GDM1 (cell line): ENCODE measurements at regions not wholly inside any gene's neighbourhood (a gene's known extent, or its start where the extent isn't known, plus 50 kb on each side); places are given as distances from the start of the nearest gene placed in this dataset.
"Not testable (repeated sequence)": the region's sequence is repeated elsewhere in the genome, so short reads cannot be mapped to it uniquely, and the experiment has no call there.

Experiments
- DNase-seq: peaks from one replicate; lab custom pipeline; 2025; lab: John Stamatoyannopoulos, UW

GRCh38 chr5:152051499-152052454 is 127.1 kb upstream of the GLRA1 start:
- no peak for DNase-seq

GRCh38 chr5:152046361-152046760 is 121.7 kb upstream of the GLRA1 start:
- DNase-seq, result no peak

DNA sequence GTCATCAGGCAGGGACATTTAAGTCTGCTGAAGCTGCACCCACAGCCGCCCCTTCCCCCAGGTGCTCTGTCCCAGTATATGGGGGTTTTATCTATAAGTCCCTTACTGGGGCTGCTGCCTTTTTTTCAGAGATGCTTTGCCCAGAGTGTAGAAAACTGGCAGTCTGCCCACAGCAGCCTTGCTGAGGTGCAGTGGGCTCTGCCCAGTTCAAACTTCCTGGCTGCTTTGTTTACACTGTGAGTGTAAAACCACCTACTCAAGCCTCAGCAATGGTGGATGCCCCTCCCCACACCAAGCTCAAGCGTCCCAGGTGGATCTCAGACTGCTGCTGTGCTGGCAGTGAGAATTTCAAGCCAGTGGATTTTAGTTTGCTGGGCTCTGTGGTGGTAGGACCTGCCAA is 114.2 kb upstream of the GLRA1 start:
- not testable (repeated sequence) for DNase-seq

DNA sequence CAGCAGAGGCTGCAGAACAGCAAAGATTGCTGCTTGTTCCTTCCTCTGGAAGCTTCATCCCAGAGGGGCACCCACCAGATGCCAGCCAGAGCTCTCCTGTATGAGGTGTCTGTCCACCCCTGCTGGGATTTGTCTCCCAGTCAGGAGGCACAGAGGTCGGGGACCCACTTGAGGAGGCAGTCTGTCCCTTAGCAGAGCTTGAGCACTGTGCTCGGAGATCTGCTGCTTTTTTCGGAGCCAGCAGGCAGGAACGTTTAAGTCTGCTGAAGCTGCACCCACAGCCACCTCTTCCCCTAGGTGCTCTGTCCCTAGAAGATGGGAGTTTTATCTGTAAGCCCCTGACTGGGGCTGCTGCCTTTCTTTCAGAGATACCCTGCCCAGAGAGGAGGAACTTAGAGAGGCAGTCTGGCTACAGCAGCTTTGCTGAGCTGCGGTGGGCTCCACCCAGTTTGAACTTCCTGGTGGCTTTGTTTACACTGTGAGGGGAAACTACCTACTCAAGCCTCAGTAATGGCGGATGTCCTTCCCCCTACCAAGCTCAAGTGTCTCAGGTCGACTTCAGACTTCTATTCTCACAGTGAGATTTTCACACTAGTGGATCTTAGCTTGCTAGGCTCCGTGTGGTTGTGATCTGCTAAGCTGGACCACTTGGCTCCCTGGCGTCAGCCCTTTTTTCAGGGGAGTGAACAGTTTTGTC is 101.8 kb upstream of the GLRA1 start:
- not testable (repeated sequence) for DNase-seq

GRCh38 chr5:152016421-152016820 is 91.8 kb upstream of the GLRA1 start:
- no peak for DNase-seq

GRCh38 chr5:152007653-152008335 is 83.1 kb upstream of the GLRA1 start:
- DNase-seq, result no peak

GRCh38 chr5:152004095-152004494 is 79.4 kb upstream of the GLRA1 start:
- DNase-seq, result no peak
